NCI-H1092 treated with DMSO at 0.1 percent for 48 hours (cell line): ENCODE measurements at regions not wholly inside any gene's neighbourhood (a gene's known extent, or its start where the extent isn't known, plus 50 kb on each side); places are given as distances from the start of the nearest gene placed in this dataset.

Experiments used
- DNase-seq: peaks from one replicate; lab custom pipeline; 2025; lab: John Stamatoyannopoulos, UW

GRCh38 chrX:149152941-149153340 lies 352.2 kb downstream of the IDS start:
- DNase-seq: no peak

- no peak for DNase-seq
These were observed 353.0 kb downstream of the IDS start for GRCh38 chrX:149151805-149152757.

- DNase-seq: no peak
These were observed 359.2 kb downstream of the IDS start for GRCh38 chrX:149145845-149146285.

GRCh38 chrX:149131774-149132173 lies 373.3 kb downstream of the IDS start:
- DNase-seq: no peak

- DNase-seq: no peak
These were observed 375.3 kb downstream of the IDS start for GRCh38 chrX:149129767-149130166.

- DNase-seq: no peak
These were observed 380.5 kb downstream of the IDS start for GRCh38 chrX:149124526-149125108.

- DNase-seq: no peak
These were observed 383.7 kb downstream of the IDS start for GRCh38 chrX:149121206-149121920.

- no peak for DNase-seq
These were observed 384.6 kb downstream of the IDS start for GRCh38 chrX:149120459-149120858.

- DNase-seq: no peak
These were observed 390.2 kb downstream of the IDS start for GRCh38 chrX:149114874-149115273.

GRCh38 chrX:149114001-149114400 lies 391.1 kb downstream of the IDS start:
- no peak for DNase-seq

GRCh38 chrX:149097786-149098185 lies 407.3 kb downstream of the IDS start:
- no peak for DNase-seq

- DNase-seq: no peak
These were observed 412.9 kb downstream of the IDS start for GRCh38 chrX:149092179-149092578.

GRCh38 chrX:149079805-149080406 lies 425.2 kb downstream of the IDS start:
- DNase-seq: no peak

- no peak for DNase-seq
These were observed 430.7 kb downstream of the IDS start for GRCh38 chrX:149074398-149074797.

- DNase-seq: no peak
These were observed 431.6 kb downstream of the IDS start for GRCh38 chrX:149073479-149073878.

- DNase-seq: no peak
These were observed 435.2 kb downstream of the IDS start for GRCh38 chrX:149069899-149070298.

GRCh38 chrX:149060921-149061320 lies 444.2 kb downstream of the IDS start:
- DNase-seq: no peak
